Testis (tissue), 2 donors: ENCODE measurements at regions not wholly inside any gene's neighbourhood (a gene's known extent, or its start where the extent isn't known, plus 50 kb on each side); places are given as distances from the start of the nearest gene placed in this dataset.

Experiments used
- DNase-seq: peaks from one replicate; pipeline ENCODE4 v3.0.0-alpha.2; 2019
- H3K27ac ChIP-seq, 2 donors: fragments of 200-600 bp; sonication (generic); one replicate each; pipeline ENCODE4 v1.5.1; 2019
- H3K27me3 ChIP-seq: fragments of 200-600 bp; sonication (generic); one replicate; pipeline ENCODE4 v1.5.1; 2019
- H3K36me3 ChIP-seq: fragments of 200-600 bp; sonication (generic); one replicate; pipeline ENCODE4 v1.5.1; 2017; ENCODE audit warnings: low read depth; ENCODE audit errors: missing control alignments
- H3K4me1 ChIP-seq: fragments of 200-600 bp; sonication (generic); one replicate; pipeline ENCODE4 v1.5.1; 2019
- H3K4me3 ChIP-seq, 2 donors: fragments of 200-600 bp; sonication (generic); one replicate each; pipeline ENCODE4 v1.5.1; 2017 to 2019
- H3K9me3 ChIP-seq: fragments of 200-600 bp; sonication (generic); one replicate; pipeline ENCODE4 v1.5.1; 2017
- CTCF ChIP-seq, 3 experiments: fragments of 450-650 bp in 2 of 3; fragments of 200-600 bp in 1 of 3; sonication (generic) in 1 of 3; IDR thresholded peaks; one replicate each; pipeline ENCODE4 v1.5.1; 2016 to 2019; ENCODE audit warnings: antibody characterized with exemption in 3 of 3, mild to moderate bottlenecking in 2 of 3, moderate library complexity in 1 of 3
- POLR2A ChIP-seq: fragments of 450-650 bp; IDR thresholded peaks from one replicate; pipeline ENCODE4 v1.6.1; 2017; ENCODE audit warnings: antibody characterized with exemption, mild to moderate bottlenecking, moderate library complexity
- WGBS, 2 donors: methylation state at CpG; one replicate each; pipeline ENCODE4 v1.1.5; 2018; 5-methylcytosine and 5-hydroxymethylcytosine counted together
- intact Hi-C: fragments of 100-400 bp; cut with DNase I; formaldehyde crosslinking; loops from one replicate; pipeline ENCODE4 v1.15.1; 2023; ENCODE audit warnings: low total_unique reads

- no peak overlapping the region for H3K27ac ChIP-seq
- 75 to 83% methylated on average over 1 of the region's 1 CpG for WGBS, 2 donors
- intact Hi-C loops = no loop called here
- peak; percentile 43 for DNase-seq
- no peak overlapping the region for H3K4me3 ChIP-seq
- no peaks in the 10 kb centered on the region for H3K36me3 ChIP-seq
- no peaks in the 10 kb centered on the region for H3K27me3 ChIP-seq
- no peaks in the 10 kb centered on the region for H3K4me1 ChIP-seq
- TF ChIP-seq POLR2A = no peak
- H3K9me3 ChIP-seq = no peaks in the 10 kb centered on the region
Observed at GRCh38 chr9:107976767-107977166, 487.2 kb upstream of the KLF4 start.

GRCh38 chr9:107975426-107976010, 485.9 kb upstream of the KLF4 start:
- WGBS, 2 donors = 89 to 92% methylated on average over 5 of the region's 5 CpGs
- no peaks in the 10 kb centered on the region for H3K27me3 ChIP-seq
- TF ChIP-seq CTCF (IDR thresholded peaks at IDR 0.05) = no peak
- TF ChIP-seq POLR2A = no peak
- H3K9me3 ChIP-seq = no peaks in the 10 kb centered on the region
- H3K4me3 ChIP-seq = no peak overlapping the region
- intact Hi-C loops = no loop called here
- no peak overlapping the region for H3K27ac ChIP-seq
- no peaks in the 10 kb centered on the region for H3K4me1 ChIP-seq
- no peaks in the 10 kb centered on the region for H3K36me3 ChIP-seq
- DNase-seq = no peak

GRCh38 chr9:107973451-107973850, 483.9 kb upstream of the KLF4 start:
- Histone ChIP-seq H3K9me3 (no peaks in the 10 kb centered on the region), H3K4me3 (no peak overlapping the region), H3K4me1 (no peaks in the 10 kb centered on the region), H3K36me3 (no peaks in the 10 kb centered on the region), H3K27ac (no peak overlapping the region), H3K27me3 (no peaks in the 10 kb centered on the region)
- no peak for DNase-seq
- TF ChIP-seq POLR2A = no peak
- TF ChIP-seq CTCF (IDR thresholded peaks at IDR 0.05) = no peak
- WGBS, 2 donors = 95 to 97% methylated on average over 1 of the region's 1 CpG
- intact Hi-C loops = no loop called here

GRCh38 chr9:107972346-107972745, 482.8 kb upstream of the KLF4 start:
- Histone ChIP-seq H3K4me3 (no peak overlapping the region), H3K27me3 (no peaks in the 10 kb centered on the region), H3K4me1 (no peaks in the 10 kb centered on the region), H3K9me3 (no peaks in the 10 kb centered on the region), H3K36me3 (no peaks in the 10 kb centered on the region), H3K27ac (no peak overlapping the region)
- TF ChIP-seq POLR2A (no peak), CTCF (IDR thresholded peaks at IDR 0.05) (no peak)
- no peak for DNase-seq
- WGBS, 2 donors = 67 to 69% methylated on average over 7 of the region's 7 CpGs
- intact Hi-C loops = no loop called here

- TF ChIP-seq CTCF (IDR thresholded peaks at IDR 0.05) (no peak), POLR2A (no peak)
- Histone ChIP-seq H3K27ac (no peak overlapping the region), H3K4me1 (no peaks in the 10 kb centered on the region), H3K27me3 (no peaks in the 10 kb centered on the region), H3K4me3 (no peak overlapping the region), H3K9me3 (no peaks in the 10 kb centered on the region), H3K36me3 (no peaks in the 10 kb centered on the region)
- intact Hi-C loops = no loop called here
- DNase-seq = no peak
Observed at GRCh38 chr9:107971241-107971640, 481.7 kb upstream of the KLF4 start.
